ENCODE measurements at regions not wholly inside any gene's neighbourhood (a gene's known extent, or its start where the extent isn't known, plus 50 kb on each side); places are given as distances from the start of the nearest gene placed in this dataset.
"Not testable (repeated sequence)": the region's sequence is repeated elsewhere in the genome, so short reads cannot be mapped to it uniquely, and the experiment has no call there.

DNA sequence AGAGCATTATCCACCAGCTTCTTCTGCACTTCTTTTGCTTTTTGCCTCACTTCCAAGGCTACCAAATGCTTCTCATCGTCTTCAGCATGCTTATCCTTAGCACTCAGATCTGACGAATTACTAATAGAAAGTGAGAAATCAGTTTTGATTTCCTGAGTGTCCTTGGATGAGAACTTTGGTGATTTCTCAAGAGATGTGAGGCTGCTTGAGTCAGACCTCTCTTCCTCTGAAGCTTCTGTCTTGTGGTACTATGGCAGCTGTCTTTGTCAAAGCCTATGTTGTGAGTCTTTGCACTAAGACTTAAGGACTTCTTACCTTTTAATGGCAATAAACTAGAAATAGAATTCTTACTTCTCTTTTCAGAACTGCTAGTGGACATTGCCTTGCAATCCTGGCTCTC, 169.9 kb downstream of the CPE start:
- no peak for DNase-seq (ENCODE audit: low read depth)

DNA sequence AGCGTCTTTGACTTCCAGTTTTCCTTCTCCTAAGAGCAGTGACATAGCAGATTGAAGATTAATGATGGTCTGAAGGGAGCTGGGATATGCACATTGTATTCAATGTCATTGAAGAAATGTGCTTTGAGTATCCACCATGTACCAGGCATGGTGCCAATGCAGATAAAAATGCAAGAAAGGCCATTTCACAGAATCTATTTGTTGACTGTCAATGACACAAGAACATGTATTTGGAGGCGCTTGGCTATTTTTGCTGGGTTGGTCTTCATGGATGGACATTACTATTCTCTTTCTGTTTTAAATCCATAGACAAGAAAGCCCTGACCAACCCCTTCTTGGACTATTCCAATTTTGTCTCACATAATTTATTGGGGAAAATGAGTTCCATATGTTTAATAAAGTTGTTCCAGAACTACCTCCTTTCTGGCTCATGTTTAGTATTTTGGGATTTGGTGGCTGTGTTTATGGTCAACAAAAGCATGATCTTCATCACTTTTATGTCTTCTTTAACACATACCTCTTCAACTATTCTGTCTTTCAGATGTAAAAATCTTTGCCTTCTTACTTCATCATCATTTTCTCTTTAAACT, 174.5 kb downstream of the CPE start:
- DNase-seq (ENCODE audit: low read depth) = peak; percentile 54

DNA sequence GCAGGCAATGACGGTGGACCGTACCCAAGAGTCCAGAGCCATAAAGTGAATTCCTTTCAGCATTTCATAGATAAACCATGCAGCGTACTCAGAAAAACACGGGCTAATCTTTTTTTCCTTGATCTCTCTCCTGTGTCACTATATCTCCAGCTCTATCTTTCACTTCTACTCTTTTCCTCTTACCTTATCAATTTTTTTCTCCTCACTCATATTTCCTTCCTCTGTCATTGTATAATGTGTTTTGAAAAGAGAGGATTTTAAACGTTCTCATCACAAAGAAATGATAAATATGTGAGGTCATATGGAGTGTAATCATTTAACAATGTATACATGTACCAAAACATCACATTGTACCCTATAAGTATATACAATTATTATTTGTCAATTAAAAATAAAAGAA, 176.5 kb downstream of the CPE start:
- DNase-seq (ENCODE audit: low read depth) = no peak

DNA sequence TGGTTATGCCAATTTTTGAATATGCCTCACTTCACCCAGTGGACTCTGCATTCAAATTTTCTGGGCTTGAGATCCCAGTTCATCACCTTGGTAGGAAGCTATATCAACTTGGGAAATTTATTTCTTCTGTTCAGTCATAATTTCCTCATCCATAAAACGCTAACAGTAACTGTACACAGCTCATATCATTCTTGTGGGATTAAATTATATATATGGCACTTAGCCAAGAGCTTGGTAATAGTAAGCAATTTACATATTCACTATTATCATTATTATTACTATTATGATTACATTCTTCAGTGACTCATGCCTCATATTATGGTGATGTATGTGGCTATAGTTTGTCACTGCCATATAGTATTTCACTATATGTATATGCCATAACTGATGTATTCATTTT, 177.6 kb downstream of the CPE start:
- DNase-seq (ENCODE audit: low read depth) = no peak

DNA sequence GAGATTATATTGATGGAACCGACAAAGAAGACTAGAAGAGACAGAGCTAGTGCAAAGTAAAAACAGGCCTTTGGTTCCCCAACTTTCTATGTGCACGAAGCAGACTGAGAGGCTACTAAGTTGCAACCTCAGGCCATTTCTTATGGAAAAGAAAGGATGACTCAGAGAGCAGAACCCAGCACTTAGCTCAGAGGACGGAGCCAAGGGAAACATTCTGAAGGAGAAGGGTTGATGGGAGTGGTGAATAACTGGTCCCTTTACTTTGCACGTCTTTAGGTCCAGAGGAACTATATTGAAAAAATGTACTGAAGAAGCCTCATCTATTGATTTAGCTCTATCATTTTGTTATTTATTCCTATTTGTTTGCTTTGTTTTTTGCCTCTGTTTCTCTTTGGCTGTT, 182.1 kb downstream of the CPE start:
- no peak for DNase-seq (ENCODE audit: low read depth)

DNA sequence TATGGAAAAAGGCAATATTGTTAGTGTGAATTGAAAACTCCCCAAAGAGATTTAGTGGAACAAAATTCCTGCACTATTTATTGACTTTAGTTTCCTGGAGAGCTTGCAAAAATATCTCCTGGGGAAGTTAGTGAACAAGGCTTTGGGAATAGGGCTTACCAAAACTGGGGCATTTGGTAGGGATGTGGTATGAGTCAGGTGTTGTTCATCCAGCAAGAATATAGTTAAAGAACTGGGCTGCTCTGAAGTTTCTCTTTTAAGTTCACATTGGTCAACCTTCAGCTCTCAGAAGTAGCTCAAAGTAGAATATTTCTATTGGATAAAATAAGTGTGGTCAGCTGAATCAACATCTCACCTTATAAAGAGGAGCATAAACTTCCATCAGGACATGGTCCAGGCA, 185.0 kb downstream of the CPE start:
- no peak for DNase-seq (ENCODE audit: low read depth)

DNA sequence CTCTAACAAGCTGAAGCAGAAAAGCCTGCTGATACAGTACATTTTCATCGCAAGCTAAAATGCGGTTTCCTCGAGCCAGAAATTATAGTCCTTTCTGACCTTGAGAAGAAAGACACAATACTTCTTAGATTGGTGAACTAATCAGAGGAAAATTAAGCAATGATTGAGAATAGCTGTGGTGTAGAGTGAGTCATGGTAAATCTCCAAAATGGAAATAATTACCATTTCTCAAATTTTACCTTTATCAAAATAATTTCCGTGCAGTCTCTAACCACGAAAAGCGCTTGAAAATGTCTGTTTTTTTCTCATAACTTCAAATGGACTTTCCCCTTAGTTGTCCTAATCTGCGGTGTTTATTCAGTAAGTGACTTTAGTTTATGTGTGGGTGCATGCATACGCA, 190.2 kb downstream of the CPE start:
- no peak for DNase-seq (ENCODE audit: low read depth)

DNA sequence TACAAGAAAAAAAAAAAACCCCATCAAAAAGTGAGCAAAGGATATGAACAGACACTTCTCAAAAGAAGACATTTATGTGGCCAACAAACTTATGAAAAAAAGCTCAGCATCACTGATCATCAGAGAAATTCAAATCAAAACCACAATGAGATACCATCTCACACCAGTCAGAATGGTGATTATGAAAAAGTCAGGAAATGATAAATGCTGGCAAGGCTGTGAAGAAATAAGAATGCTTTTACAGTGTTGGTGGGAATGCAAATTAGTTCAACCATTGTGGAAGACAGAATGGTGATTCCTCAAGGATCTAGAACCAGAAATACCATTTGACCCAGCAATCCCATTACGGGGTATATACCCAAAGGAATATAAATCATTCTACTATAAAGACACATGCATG, 192.7 kb downstream of the CPE start:
- DNase-seq (ENCODE audit: low read depth) = not testable (repeated sequence)

DNA sequence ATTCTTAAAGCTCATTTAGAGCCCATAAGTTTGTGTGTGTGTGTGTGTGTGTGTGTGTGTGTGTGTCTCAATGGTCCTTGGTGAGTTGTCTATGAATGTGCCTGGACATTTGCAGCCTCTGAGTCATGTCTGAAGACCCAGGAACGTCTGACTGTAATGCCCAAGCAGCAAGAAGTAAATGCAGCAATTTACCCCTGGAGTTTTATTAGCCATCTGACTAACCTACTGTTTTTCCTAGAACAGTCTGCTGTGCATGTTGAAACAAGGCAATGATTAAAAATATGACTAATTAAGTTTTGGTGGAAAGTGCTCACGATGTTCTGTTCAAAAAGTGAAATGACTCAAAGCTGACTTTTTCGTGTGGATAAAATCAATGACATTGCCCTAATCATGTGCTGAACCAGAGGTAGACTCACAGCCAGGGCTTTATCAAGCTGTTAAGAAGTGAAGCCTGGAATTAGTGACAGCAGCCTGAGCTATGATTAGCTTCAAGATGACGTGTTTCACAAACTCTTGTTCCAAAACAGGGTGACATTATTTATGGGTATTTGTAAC, 201.6 kb downstream of the CPE start:
- DNase-seq (ENCODE audit: low read depth) = no peak

DNA sequence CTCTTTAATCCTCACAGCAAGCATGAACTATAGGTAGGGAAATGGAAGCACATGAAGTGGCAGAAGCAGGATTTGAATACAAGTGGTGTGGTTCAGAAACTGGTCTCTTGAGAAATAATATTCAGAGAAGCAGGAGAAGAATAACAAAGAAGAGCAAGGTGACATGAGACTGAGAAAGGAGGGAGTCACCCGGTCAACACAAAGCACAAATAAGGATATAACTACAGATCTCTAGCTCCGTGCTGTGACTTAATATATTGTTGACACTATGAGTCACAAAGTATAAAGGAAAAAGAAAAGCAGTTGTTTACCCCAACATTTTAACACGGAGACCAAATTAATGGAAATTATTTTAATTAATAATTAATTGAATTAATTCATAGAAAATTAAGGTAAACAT, 204.5 kb downstream of the CPE start:
- DNase-seq (ENCODE audit: low read depth) = no peak

DNA sequence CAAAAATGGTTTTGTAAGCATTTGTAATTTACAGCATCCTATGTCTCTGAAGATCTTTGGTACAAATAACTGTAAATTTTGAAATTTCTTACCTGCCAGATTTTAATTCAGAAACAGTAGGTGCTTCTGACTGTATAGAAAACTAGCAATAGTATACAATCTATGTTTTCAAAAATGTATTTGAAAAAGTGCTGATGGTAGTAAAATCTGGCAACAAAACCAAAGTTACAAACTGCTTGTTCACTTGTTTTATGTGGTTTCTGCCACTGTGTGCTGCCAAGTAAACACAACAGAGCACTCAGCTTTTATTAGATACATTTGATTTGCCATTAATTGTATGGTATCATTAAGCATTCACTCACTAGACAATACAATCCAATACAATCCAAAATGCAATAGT, 206.1 kb downstream of the CPE start:
- no peak for DNase-seq (ENCODE audit: low read depth)

DNA sequence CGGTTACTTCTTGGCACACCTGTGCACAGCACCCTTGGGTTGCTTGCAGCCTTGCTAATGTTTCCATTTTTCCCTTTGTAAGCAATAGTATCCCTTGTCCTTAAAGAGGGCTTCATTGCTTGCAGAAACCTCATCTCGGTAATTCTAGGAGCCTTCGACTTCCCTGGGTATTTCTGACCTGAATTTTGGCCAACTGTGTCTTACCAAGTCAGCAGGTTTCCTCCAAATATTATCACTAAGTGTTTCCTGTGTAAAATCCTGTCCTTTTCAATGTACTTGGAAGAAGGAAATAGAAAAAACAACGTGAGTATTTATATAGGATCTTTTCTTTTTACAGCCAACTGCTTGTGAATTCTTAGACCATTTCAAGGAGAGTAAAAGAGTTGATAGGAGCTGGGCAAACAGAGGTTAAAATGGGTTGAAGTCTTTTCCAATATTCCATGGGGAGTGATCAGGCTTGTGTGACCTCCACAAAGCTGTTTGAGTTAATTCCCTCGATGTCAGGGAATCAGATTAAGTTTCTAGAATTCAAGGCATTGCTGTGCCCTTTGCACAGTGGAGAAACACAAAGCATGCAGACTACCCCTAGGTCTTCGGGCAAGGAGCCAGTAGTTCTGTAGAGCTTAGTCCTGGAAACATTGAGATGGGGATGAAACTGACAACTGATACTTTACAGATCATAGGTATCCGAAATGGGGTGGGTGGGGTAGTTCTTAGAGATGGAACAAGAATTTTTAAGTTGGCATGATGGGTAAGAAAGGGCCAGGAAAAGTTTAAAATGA, 209.9 kb downstream of the CPE start:
- DNase-seq (ENCODE audit: low read depth) = no peak

DNA sequence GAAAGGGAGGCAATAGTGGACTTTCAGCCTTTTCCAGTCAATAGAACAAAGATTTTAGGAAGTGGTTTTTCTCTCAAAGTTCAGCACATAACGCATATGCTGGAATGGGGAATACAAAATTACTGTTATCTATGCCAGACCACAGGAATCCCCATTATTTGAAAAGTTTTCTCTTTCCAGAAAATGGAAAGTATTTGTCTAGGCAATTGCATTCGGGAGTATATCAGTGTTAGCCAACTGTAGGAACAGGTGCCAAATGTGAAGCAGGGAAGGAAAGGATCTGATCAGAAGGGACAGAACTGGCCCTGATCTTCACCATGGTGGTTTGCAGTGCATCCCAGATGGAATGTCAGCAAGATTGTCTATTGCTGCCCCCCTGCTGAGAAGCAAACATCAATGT, 213.6 kb downstream of the CPE start:
- peak; percentile 45 for DNase-seq (ENCODE audit: low read depth)

DNA sequence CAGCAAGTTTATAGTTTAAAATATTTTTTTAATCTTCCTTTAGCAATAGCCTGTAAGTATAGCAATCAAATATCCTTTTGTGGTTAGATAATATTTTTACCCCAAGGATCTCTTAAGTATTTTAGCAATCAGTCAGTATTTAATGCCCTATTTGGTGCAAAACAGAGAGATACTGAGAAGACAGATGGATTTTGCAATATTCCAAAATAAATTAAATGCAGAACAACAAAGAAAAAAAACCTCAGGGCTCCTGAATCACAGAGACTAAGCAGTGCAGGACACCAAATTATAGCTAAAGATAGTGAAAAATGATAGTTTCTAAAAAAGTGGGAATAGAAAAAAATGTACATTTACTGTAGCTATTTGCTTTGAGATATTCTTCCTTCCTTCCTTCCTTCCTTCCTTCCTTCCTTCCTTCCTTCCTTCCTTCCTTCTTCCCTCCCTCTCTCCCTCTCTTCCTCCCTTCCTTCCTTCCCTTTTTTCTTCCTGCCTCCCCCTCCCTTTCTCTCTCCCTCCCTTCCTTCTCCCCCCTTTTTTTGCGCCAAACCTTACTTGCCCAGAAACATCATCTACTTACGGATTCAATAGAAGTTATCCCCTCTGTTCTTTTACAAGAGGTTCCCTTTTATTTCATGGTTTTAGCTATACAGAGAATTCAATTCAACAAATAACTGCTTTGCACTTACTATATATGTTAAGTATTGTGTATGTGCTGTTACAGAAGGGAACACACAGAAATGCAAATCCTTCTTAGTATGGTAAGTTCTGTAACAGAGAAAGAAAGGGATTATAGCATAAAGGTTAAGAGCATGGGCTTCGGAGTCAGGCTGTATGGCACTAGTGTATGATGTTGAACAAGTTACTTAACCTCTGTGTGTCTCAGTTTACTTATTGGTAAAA, 219.0 kb downstream of the CPE start:
- DNase-seq (ENCODE audit: low read depth) = no peak

DNA sequence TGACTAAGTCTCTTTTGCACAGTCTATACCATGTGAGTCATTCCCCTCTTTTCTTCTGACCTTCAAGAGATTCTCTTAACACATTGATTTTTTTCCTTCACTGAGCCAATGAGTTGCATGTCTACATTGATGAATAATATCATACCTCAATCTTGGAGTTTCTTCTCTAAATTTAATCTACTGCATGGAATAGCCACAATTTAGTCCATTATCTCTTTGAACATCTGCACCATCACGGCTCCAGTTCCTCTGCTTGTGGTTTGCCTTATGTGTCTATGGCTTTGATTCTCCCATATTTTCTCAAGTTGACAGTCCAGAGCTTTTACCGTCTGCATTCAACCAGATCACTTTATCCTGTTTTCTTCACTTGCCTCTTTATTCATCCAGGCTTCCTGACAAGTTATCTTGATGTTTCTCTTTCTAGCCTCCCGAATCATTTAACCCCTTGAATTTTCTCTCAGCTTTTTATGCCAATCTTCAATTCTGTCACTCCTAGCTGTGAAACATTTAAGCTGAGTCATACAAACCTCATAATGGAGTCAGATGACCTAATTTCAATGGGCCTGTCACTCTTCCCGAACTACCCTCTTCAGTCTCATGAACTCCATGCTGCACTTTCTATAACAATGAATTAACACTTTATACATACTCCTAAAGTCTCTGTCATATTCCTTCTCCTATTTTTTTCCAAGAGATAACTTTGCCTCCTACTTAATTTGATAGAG, 222.3 kb downstream of the CPE start:
- no peak for DNase-seq (ENCODE audit: low read depth)

DNA sequence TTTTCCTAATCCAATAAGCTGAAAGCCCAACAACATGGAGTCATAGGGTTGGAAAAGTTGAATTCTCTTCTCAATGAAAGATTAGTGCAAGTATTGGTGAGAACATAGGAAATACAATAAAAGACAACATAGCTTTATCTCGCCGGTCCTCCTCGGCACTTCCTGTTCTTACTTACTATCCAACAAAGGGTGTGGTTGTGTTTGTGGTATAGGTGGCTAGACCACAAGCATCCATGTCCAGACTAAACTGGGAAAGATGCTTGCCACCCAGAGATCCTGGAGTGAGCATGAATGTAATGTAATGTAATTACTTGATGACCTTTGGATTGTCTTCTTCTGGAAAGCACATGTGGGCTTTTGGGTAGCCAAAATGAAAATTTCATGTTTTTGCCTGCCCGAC, 223.8 kb downstream of the CPE start:
- no peak for DNase-seq (ENCODE audit: low read depth)

DNA sequence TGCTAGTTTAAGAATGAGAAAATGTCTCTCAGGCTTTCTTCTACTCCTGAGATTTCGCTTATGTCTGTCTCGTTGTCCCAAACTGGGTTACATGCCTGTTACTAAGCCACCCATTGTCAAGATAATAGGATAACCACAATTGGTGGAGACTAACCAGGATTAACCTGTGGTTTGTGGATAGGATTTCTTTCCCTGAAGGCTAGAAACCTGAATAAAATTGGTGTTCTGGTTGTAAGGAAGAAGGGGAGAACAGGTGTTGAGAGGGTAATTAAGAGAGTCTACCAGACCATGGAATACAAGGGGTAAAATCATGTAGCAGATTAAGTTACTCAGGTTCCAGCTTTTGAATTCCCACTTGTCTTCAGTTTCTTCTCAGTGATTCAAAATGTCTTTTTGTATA, 225.4 kb downstream of the CPE start:
- DNase-seq (ENCODE audit: low read depth) = no peak

DNA sequence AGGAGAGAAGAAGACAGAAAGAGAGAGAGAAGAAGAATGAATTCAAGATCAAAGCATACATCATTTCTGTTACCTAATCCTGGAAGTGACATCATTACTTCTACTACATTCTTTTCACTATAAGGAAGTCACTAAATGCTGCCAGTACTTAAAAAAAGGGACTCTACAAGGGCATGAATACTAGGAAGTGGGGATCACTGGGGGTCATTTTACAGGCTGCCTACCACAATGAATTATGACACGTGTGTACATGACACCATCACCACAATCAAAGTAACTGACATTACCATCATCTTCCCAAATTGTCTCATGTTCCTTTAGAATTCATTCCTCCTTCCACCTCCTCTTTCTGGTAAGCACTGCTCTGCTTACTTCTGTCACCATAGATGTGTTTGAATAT, 227.0 kb downstream of the CPE start:
- no peak for DNase-seq (ENCODE audit: low read depth)

DNA sequence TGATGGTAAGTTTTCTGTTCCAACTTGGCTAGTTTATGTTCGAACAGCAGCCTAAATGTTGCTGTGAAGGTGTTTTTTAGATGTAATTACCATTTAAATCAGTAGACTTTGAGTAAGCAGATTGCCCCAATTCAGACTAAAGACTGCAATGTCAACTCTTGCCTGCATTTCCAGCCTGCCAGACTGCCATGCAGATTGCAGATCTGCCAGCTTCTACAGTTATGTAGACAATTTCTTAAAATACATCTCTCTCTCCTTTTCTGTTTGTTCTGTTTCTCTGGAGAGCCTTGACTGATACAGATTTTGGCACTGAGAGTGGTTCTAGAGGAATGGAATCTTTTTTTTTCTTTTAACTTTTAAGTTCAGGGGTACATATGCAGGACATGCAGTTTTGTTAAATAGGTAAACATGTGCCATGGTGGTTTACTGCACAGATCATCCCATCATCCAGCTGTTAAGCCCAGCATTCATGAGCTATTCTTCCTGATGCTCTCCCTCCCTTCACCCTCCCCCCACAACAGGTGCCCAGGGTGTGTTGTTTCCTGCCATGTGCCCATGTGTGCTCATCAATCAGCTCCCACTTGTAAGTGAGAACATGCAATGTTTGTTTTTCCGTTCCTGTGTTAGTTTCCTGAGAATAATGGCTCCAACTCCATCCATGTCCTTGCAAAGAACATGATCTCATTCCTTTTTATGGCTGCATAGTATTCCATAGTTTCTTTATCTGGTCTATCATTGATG, 227.8 kb downstream of the CPE start:
- DNase-seq (ENCODE audit: low read depth) = no peak

DNA sequence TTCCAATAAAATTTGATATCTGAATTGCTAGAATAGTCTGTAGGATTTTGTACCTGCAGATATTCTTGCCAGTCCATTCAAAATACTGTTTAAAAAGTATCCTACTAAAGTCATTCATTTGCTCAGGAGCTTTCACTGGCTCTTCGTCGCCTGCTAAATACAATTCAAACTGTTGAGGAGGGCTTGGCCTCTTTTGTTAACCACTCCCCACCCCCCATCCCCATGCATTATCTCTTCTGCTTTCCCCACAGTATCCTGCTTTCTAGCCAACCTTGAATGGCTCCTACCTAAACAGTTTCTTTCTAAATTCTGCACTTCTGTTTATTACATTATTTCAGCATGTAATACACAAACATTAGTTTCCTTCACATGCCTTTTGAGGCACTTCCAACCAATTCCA, 230.8 kb downstream of the CPE start:
- no peak for DNase-seq (ENCODE audit: low read depth)

Measured in forelimb muscle (tissue), 1 donor.